ENCODE measurements at regions not wholly inside any gene's neighbourhood (a gene's known extent, or its start where the extent isn't known, plus 50 kb on each side); places are given as distances from the start of the nearest gene placed in this dataset.

- Histone ChIP-seq H3K27me3 (no peaks in the 10 kb centered on the region), H3K36me3 (no peaks in the 10 kb centered on the region), H3K9me3 (no peaks in the 10 kb centered on the region), H3K27ac (no peak overlapping the region), H3K4me1 (no peaks in the 10 kb centered on the region), H3K4me3 (no peak overlapping the region)
- no peak for TF ChIP-seq CTCF (IDR thresholded peaks at IDR 0.05)
- TF ChIP-seq POLR2A (IDR thresholded peaks at IDR 0.05), result no peak
- WGBS, 2 donors, result 76 to 82% methylated on average over 5 of the region's 5 CpGs
- DNase-seq, result no peak
- intact Hi-C loops (cut with DNase I), result no loop called here
Measured at GRCh38 chr9:99573085-99573484, 248.6 kb upstream of the NR4A3 start.

GRCh38 chr9:99573886-99574285 lies 247.8 kb upstream of the NR4A3 start:
- intact Hi-C loops (cut with DNase I), result no loop called here
- WGBS, 2 donors, result 95 to 96% methylated on average over 2 of the region's 2 CpGs
- Histone ChIP-seq H3K36me3 (no peaks in the 10 kb centered on the region), H3K27ac (no peak overlapping the region), H3K4me1 (no peaks in the 10 kb centered on the region), H3K4me3 (no peak overlapping the region), H3K27me3 (no peaks in the 10 kb centered on the region), H3K9me3 (no peaks in the 10 kb centered on the region)
- no peak for DNase-seq
- TF ChIP-seq CTCF (IDR thresholded peaks at IDR 0.05) (no peak), POLR2A (IDR thresholded peaks at IDR 0.05) (no peak)

DNA sequence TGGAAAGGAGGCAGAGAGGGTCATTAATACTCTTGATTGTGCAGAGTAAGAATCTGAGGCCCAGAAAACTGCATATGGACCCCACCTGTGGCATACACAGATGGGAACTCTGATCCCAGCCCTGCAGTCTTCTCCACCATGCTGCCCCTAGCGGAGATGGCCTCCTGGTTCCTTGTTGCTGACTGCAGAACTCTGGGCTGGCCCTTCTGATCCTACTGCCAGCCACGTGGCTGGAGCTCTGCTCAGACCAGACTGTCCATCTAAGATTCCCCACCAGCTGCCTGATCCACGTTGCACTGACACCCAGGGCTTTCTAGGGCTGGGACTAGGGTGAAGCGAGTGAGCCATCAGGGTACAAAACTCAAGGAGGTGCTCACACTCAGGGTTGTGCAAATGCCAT lies 245.7 kb upstream of the NR4A3 start:
- Histone ChIP-seq H3K27me3 (no peaks in the 10 kb centered on the region), H3K27ac (no peak overlapping the region), H3K4me1 (no peaks in the 10 kb centered on the region), H3K36me3 (no peaks in the 10 kb centered on the region), H3K9me3 (no peaks in the 10 kb centered on the region), H3K4me3 (no peak overlapping the region)
- 70 to 73% methylated on average over 3 to 4 of the region's 4 CpGs for WGBS, 2 donors
- no peak for DNase-seq
- TF ChIP-seq POLR2A (IDR thresholded peaks at IDR 0.05) (no peak), CTCF (IDR thresholded peaks at IDR 0.05) (no peak)
- intact Hi-C loops (cut with DNase I), result no loop called here

DNA sequence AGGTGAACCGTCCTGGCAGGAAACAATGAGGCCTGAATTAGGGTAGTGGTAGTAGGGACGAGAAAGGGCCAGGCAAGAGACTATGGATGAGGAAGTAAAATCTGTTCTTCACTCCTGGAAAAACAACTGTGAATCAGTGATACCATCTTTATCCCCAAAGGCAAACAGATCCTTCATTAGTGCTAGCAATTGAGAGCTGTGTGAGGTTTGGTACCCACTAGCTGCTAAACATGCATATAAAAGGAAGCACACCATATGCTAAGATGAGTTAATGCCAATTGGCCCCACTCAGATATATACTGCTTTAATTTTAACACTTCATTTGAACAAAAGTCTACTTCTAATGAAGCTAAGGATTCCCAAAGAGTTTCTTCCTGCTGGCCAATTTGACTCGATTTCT lies 244.8 kb upstream of the NR4A3 start:
- H3K4me3 ChIP-seq, result no peak overlapping the region
- intact Hi-C loops (cut with DNase I), result no loop called here
- H3K4me1 ChIP-seq, result no peaks in the 10 kb centered on the region
- H3K9me3 ChIP-seq, result no peaks in the 10 kb centered on the region
- no peak for TF ChIP-seq CTCF (IDR thresholded peaks at IDR 0.05)
- no peak for TF ChIP-seq POLR2A (IDR thresholded peaks at IDR 0.05)
- H3K36me3 ChIP-seq, result no peaks in the 10 kb centered on the region
- DNase-seq, result no peak
- WGBS, 2 donors, result 81 to 83% methylated on average over 3 of the region's 3 CpGs
- H3K27me3 ChIP-seq, result no peaks in the 10 kb centered on the region
- H3K27ac ChIP-seq, result no peak overlapping the region

DNA sequence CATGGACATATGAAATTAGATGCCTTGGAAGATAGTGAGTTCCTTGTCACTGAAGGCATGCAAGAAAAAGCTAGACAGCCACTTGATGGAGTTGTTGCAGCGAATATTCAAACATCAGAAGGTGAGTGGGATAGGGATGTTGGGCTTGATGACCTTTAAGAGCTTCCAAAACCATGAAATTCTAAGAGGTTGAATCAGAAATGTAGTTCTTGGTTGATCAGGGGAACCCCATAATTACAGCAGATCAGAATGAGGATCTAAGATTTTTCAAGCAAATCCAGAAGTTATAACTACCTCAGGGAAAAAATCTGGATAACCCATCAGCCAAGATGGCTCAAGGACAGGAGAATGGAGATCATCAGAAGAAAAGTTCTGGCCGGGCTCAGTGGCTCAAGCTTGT lies 244.3 kb upstream of the NR4A3 start:
- TF ChIP-seq POLR2A (IDR thresholded peaks at IDR 0.05) (no peak), CTCF (IDR thresholded peaks at IDR 0.05) (no peak)
- 77% methylated on average over 2 of the region's 2 CpGs for WGBS, 2 donors
- no peak overlapping the region for H3K27ac ChIP-seq
- H3K36me3 ChIP-seq, result no peaks in the 10 kb centered on the region
- DNase-seq, result no peak
- H3K4me1 ChIP-seq, result no peaks in the 10 kb centered on the region
- intact Hi-C loops (cut with DNase I), result no loop called here
- H3K4me3 ChIP-seq, result no peak overlapping the region
- no peaks in the 10 kb centered on the region for H3K9me3 ChIP-seq
- H3K27me3 ChIP-seq, result no peaks in the 10 kb centered on the region
